ENCODE measurements at regions not wholly inside any gene's neighbourhood (a gene's known extent, or its start where the extent isn't known, plus 50 kb on each side); places are given as distances from the start of the nearest gene placed in this dataset.

GRCh38 chr2:221070106-221070505 lies 502.0 kb downstream of the EPHA4 start:
- WGBS (ENCODE audit: low lambda C conversion rate), result 0% methylated on average over 1 of the region's 1 CpG
- Histone ChIP-seq H3K27ac (ENCODE audit: extremely low read length, insufficient read depth, low read length) (no peak overlapping the region), H3K4me1 (ENCODE audit: insufficient read depth, low read length) (no peaks in the 10 kb centered on the region), H2AFZ (ENCODE audit: low read length) (no peak overlapping the region), H4K20me1 (ENCODE audit: insufficient read depth, low read length) (no peaks in the 10 kb centered on the region), H3K9ac (ENCODE audit: insufficient read depth, low read depth, low read length) (no peak overlapping the region), H3K36me3 (replicated peaks in 1 of 2; ENCODE audit: control insufficient read depth in 1 of 2, insufficient read depth in 2 of 2, low read length in 2 of 2) (no peaks in the 10 kb centered on the region), H3K79me2 (ENCODE audit: insufficient read depth, low read length) (no peaks in the 10 kb centered on the region), H3K27me3 (ENCODE audit: control insufficient read depth in 1 of 2, insufficient read depth in 2 of 2, low read length in 2 of 2) (no peaks in the 10 kb centered on the region), H3K9me3 (ENCODE audit: low read length) (peaks cover 50% of the 10 kb centered on the region), H3K4me2 (ENCODE audit: low read depth, low read length) (no peak overlapping the region), H3K4me3 (replicated peaks in 1 of 3; ENCODE audit: insufficient read depth in 1 of 3, low read depth in 2 of 3, low read length in 3 of 3) (no peak overlapping the region)
- no TSS peak for BruUV-seq (replicated peaks)
- intact Hi-C loops (cut with micrococcal nuclease; ENCODE audit: unreplicated experiment) (no loop called here), in situ Hi-C loops (cut with HindIII; ENCODE audit: extremely low pct_ligation_motif_present, low pct_unique_long_range_greater_than_20kb) (no loop called here)
- ATAC-seq, result no peak
- FAIRE-seq, result no peak
- ChIA-PET POLR2A (no interaction called here), CTCF (ENCODE audit: low intra/inter-chr PET ratio, low total read pairs) (no interaction called here)
- TF ChIP-seq SMAD3 (CRISPR knock-in tag; IDR thresholded peaks at IDR 0.05), result no peak
- TF ChIP-seq ATF7-NPFF (CRISPR knock-in tag; IDR thresholded peaks at IDR 0.05; ENCODE audit: low read depth), result no peak
- TF ChIP-seq ZNF782 (CRISPR knock-in tag; IDR thresholded peaks at IDR 0.05; ENCODE audit: borderline replicate concordance), result no peak
- no peak for TF ChIP-seq POGZ (CRISPR knock-in tag; IDR thresholded peaks at IDR 0.05)
- TF ChIP-seq GABPA (IDR thresholded peaks at IDR 0.05; ENCODE audit: low read depth, low read length), result no peak
- TF ChIP-seq GABPA (CRISPR knock-in tag; IDR thresholded peaks at IDR 0.05; ENCODE audit: low read depth), result no peak
- TF ChIP-seq PRPF4 (IDR thresholded peaks at IDR 0.05; ENCODE audit: low read depth, low read length, poor library complexity, severe bottlenecking), result no peak
- no peak for DNase-seq (ENCODE audit: low spot score)

DNA sequence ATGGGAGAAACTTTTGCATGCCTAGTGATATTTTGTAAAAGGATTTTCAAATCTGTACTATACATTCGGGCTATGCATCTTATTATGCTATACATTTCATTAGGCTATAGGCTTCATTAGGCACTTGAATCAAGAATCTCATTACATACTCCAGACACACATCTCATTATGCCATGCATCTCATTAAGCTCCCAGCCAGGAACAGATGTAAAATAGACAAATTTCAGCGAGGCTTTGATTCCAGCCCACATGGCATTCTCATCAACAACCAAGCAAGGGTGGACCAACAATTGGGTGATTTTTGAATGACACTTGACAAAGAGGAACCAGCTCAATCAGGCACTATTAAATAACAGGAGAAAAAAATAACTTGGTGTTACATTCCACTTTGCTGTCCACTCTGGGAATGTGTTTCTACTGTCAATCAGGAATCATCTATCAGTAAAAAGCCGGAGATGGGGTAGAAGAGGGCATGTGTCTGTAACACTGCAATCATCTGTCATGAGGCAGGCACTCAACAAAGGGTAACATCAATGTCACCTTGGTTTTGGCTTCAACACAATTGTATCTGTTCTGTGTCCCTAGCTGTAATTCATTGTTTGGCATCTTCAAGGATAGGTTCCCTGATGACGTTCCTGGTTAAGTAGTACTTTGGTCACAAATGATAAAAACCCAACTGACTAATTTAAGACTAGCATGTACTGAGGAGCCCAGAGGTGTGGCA lies 498.6 kb downstream of the EPHA4 start:
- TF ChIP-seq, protein P1, sequence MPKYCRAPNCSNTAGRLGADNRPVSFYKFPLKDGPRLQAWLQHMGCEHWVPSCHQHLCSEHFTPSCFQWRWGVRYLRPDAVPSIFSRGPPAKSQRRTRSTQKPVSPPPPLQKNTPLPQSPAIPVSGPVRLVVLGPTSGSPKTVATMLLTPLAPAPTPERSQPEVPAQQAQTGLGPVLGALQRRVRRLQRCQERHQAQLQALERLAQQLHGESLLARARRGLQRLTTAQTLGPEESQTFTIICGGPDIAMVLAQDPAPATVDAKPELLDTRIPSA (CRISPR knock-in tag; IDR thresholded peaks at IDR 0.05; ENCODE audit: borderline replicate concordance), result no peak
- TF ChIP-seq CREB1 (IDR thresholded peaks at IDR 0.05) (0 out of 2 replicates have a peak, but pooled peaks have one; percentile 12), CREB1 (CRISPR knock-in tag; IDR thresholded peaks at IDR 0.05) (no peak)
- WGBS (ENCODE audit: low lambda C conversion rate), result 0% methylated on average over 4 of the region's 4 CpGs
- H3K9me3 ChIP-seq (ENCODE audit: low read length), result peaks cover 58% of the 10 kb centered on the region
- no peaks in the 10 kb centered on the region for H3K36me3 ChIP-seq (replicated peaks in 1 of 2; ENCODE audit: control insufficient read depth in 1 of 2, insufficient read depth in 2 of 2, low read length in 2 of 2)
- H3K79me2 ChIP-seq (ENCODE audit: insufficient read depth, low read length), result no peaks in the 10 kb centered on the region
- no peak overlapping the region for H3K4me3 ChIP-seq (replicated peaks in 1 of 3; ENCODE audit: insufficient read depth in 1 of 3, low read depth in 2 of 3, low read length in 3 of 3)
- no peak overlapping the region for H3K4me2 ChIP-seq (ENCODE audit: low read depth, low read length)
- DNase-seq (ENCODE audit: low spot score), result no peak
- H3K4me1 ChIP-seq (ENCODE audit: insufficient read depth, low read length), result no peaks in the 10 kb centered on the region
- no peak overlapping the region for H3K9ac ChIP-seq (ENCODE audit: insufficient read depth, low read depth, low read length)
- no peak for FAIRE-seq
- intact Hi-C loops (cut with micrococcal nuclease; ENCODE audit: unreplicated experiment) (no loop called here), in situ Hi-C loops (cut with HindIII; ENCODE audit: extremely low pct_ligation_motif_present, low pct_unique_long_range_greater_than_20kb) (no loop called here)
- no TSS peak for BruUV-seq (replicated peaks)
- no peak for ATAC-seq
- H2AFZ ChIP-seq (ENCODE audit: low read length), result no peak overlapping the region
- no peak overlapping the region for H3K27ac ChIP-seq (ENCODE audit: extremely low read length, insufficient read depth, low read length)
- H4K20me1 ChIP-seq (ENCODE audit: insufficient read depth, low read length), result no peaks in the 10 kb centered on the region
- ChIA-PET CTCF (ENCODE audit: low intra/inter-chr PET ratio, low total read pairs) (no interaction called here), POLR2A (no interaction called here)
- H3K27me3 ChIP-seq (ENCODE audit: control insufficient read depth in 1 of 2, insufficient read depth in 2 of 2, low read length in 2 of 2), result no peaks in the 10 kb centered on the region
